BJ (cell line): ENCODE measurements at regions not wholly inside any gene's neighbourhood (a gene's known extent, or its start where the extent isn't known, plus 50 kb on each side); places are given as distances from the start of the nearest gene placed in this dataset.

Source experiments
- CTCF ChIA-PET: fragments of 350-600 bp; formaldehyde crosslinking; extraction: SDS; loops from one replicate; lab custom pipeline; 2021; ENCODE audit warnings: antibody characterized with exemption, inconsistent platforms; lab: Yijun Ruan, JAX
- POLR2A ChIA-PET: fragments of 300-600 bp; sonication (Branson Sonifier 250); formaldehyde crosslinking; extraction: SDS; loops from one replicate; lab custom pipeline; 2021; ENCODE audit warnings: antibody characterized with exemption; lab: Charles Lee
- DNase-seq: peaks from one replicate; pipeline ENCODE4 v3.0.0-alpha.2; 2011; ENCODE audit warnings: low read depth
- H3K27me3 ChIP-seq: 2 replicates; pipeline ENCODE4 v1.6.0; 2011; ENCODE audit warnings: low read length; ENCODE audit not compliant: control insufficient read depth, insufficient read depth
- H3K36me3 ChIP-seq: 2 replicates; pipeline ENCODE4 v1.5.1; 2011; ENCODE audit warnings: low read length; ENCODE audit not compliant: control insufficient read depth, insufficient read depth
- H3K4me3 ChIP-seq: 2 replicates; pipeline ENCODE4 v1.5.1; 2011; ENCODE audit warnings: low read depth, mild to moderate bottlenecking, control low read depth, low read length
- CTCF ChIP-seq: IDR thresholded peaks from 2 replicates; pipeline ENCODE4 v1.5.1; 2011; ENCODE audit warnings: low read depth, mild to moderate bottlenecking, control low read depth, inconsistent platforms, low read length, moderate library complexity; ENCODE audit not compliant: insufficient read depth

- TF ChIP-seq CTCF: no peak
- Histone ChIP-seq H3K36me3 (no peaks in the 10 kb centered on the region), H3K27me3 (no peaks in the 10 kb centered on the region), H3K4me3 (no peak overlapping the region)
- no peak for DNase-seq
- POLR2A ChIA-PET: no interaction called here
- CTCF ChIA-PET: no interaction called here
Measured at GRCh38 chr5:5613261-5613990, 190.9 kb downstream of the ICE1 start.

GRCh38 chr5:5612096-5612495 is 189.6 kb downstream of the ICE1 start:
- no peak for DNase-seq
- Histone ChIP-seq H3K27me3 (no peaks in the 10 kb centered on the region), H3K4me3 (no peak overlapping the region), H3K36me3 (no peaks in the 10 kb centered on the region)
- ChIA-PET CTCF (no interaction called here), POLR2A (no interaction called here)
- no peak for TF ChIP-seq CTCF

GRCh38 chr5:5609935-5610334 is 187.5 kb downstream of the ICE1 start:
- no peak for DNase-seq
- no peak for TF ChIP-seq CTCF
- Histone ChIP-seq H3K36me3 (no peaks in the 10 kb centered on the region), H3K4me3 (no peak overlapping the region), H3K27me3 (no peaks in the 10 kb centered on the region)
- ChIA-PET CTCF (interaction anchor here (0.6 kb wide), 1 partner anchor 486 kb away, joined by 3 read pairs; no protein-coding TSS in a partner anchor), POLR2A (no interaction called here)

- Histone ChIP-seq H3K36me3 (no peaks in the 10 kb centered on the region), H3K27me3 (no peaks in the 10 kb centered on the region), H3K4me3 (no peak overlapping the region)
- ChIA-PET POLR2A (no interaction called here), CTCF (no interaction called here)
- TF ChIP-seq CTCF: no peak
- DNase-seq: no peak
Measured at GRCh38 chr5:5605170-5605764, 182.8 kb downstream of the ICE1 start.

GRCh38 chr5:5602554-5602953 is 180.1 kb downstream of the ICE1 start:
- no peak overlapping the region for H3K4me3 ChIP-seq
- H3K36me3 ChIP-seq: no peaks in the 10 kb centered on the region
- no peaks in the 10 kb centered on the region for H3K27me3 ChIP-seq
- POLR2A ChIA-PET: no interaction called here
- CTCF ChIA-PET: interaction anchor here (1.2 kb wide), 1 partner anchor 10 kb away, joined by 9 read pairs; no protein-coding TSS in a partner anchor
- DNase-seq: no peak
- no peak for TF ChIP-seq CTCF
